SU-DHL-6 (cell line): ENCODE measurements at regions not wholly inside any gene's neighbourhood (a gene's known extent, or its start where the extent isn't known, plus 50 kb on each side); places are given as distances from the start of the nearest gene placed in this dataset.

ENCODE experiments used
- CTCF ChIP-seq: fragments of 200-600 bp; sonication (generic); IDR thresholded peaks from one replicate; pipeline ENCODE4 v1.5.1; 2017; ENCODE audit warnings: antibody characterized with exemption, mild to moderate bottlenecking, low read length, moderate library complexity; ENCODE audit not compliant: insufficient read depth, poor library complexity, severe bottlenecking
- EZH2phosphoT487 ChIP-seq: fragments of 200-600 bp; sonication (generic), shearing (Covaris generic); conservative IDR thresholded peaks from 2 replicates; pipeline ENCODE4 v1.6.1; 2018; ENCODE audit warnings: mild to moderate bottlenecking, antibody characterized with exemption, low read length, moderate library complexity, mixed read lengths

DNA sequence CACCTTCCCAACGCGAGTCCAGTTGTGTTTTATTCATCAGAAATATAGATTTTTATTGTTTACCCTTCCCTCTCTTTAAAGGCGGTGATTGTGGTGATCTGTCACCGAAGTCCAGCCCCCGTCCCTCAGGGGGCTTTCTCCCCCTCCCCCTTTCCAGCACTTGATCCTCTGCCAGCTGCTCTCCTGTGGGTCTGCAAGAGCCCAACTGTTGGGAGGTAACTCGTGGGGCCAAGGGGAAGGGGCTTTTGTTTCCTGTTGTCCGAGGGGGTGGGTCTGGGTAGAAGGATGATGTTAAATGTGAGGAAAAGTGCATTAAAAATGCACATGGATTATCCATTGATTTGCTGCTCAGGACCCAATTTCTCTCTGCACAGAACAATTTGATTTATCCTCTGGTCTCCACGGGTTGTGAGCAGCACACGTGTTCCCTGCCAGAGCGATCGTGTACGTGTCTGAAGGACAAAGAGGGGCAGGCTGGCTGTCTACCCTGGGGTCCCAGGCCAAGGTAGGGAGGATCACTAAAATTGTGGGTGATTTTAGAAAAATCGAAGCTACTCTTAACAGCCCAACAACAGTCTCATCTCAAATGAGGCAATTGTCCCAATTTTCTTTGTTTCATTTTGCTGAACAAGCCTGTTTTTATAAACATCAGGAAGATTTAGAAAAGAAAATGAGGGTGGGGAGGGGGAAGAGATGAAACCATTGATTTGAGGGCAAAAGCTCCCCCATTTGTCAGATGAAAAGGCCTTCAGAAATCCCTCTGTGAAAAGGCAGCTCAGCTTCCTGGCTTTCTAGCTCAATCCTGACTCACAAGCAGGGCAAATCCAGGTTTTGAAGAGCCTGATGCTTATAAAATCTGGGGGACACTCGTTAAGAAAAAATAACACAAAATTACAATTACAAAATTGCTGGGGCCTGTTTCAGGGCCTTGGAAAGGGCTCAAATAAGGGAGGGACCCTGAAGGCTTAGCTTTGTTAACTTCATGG lies 176.2 kb downstream of the RHOU start:
- TF ChIP-seq CTCF, result no peak
- no peak for TF ChIP-seq EZH2phosphoT487
